CD4-positive, alpha-beta T cell (primary cell): ENCODE measurements at regions not wholly inside any gene's neighbourhood (a gene's known extent, or its start where the extent isn't known, plus 50 kb on each side); places are given as distances from the start of the nearest gene placed in this dataset.

Source experiments
- ATAC-seq: fragments of 200-7000 bp; cut with Tn5 transposase; one replicate; pipeline ENCODE4 v1.10.0; 2022; ENCODE audit warnings: mild to moderate bottlenecking; ENCODE audit not compliant: poor library complexity
- CTCF ChIA-PET: fragments of 350-600 bp; sonication (Branson Sonifier 250); formaldehyde crosslinking; loops from one replicate; lab custom pipeline; 2021; ENCODE audit warnings: antibody characterized with exemption, inconsistent platforms; lab: Charles Lee
- POLR2A ChIA-PET: fragments of 350-600 bp; sonication (Branson Sonifier 250); formaldehyde crosslinking; loops from one replicate; lab custom pipeline; 2021; ENCODE audit warnings: antibody characterized with exemption, inconsistent platforms; lab: Charles Lee
- DNase-seq, 14 experiments: peaks; one replicate each; pipeline ENCODE4 v3.0.0-alpha.2; 2013 to 2020; ENCODE audit warnings: mixed read lengths in 2 of 14
- H3K27ac ChIP-seq, 2 donors: one replicate each; pipeline versions ENCODE4 v1.5.1 to v1.7.0; 2013; ENCODE audit warnings: low read length in 2 of 2, low read depth in 1 of 2, mild to moderate bottlenecking in 1 of 2
- H3K27me3 ChIP-seq, 2 experiments: 1 replicate in 1 of 2; 2 replicates in 1 of 2; pipeline versions ENCODE4 v1.6.1 to v1.7.0; 2013; ENCODE audit warnings: low read length in 2 of 2, control low read depth in 1 of 2, mild to moderate bottlenecking in 1 of 2, moderate library complexity in 1 of 2; ENCODE audit not compliant: insufficient read depth in 2 of 2, control insufficient read depth in 1 of 2
- H3K36me3 ChIP-seq: one replicate; pipeline ENCODE4 v1.6.1; 2013; ENCODE audit warnings: low read length, control low read depth; ENCODE audit not compliant: insufficient read depth
- H3K4me1 ChIP-seq: one replicate; pipeline ENCODE4 v1.6.1; 2013; ENCODE audit warnings: low read length, control low read depth; ENCODE audit not compliant: insufficient read depth
- H3K4me3 ChIP-seq: one replicate; pipeline ENCODE4 v1.5.1; 2013; ENCODE audit warnings: mild to moderate bottlenecking, low read length, moderate library complexity
- H3K9me3 ChIP-seq, 2 experiments: 1 replicate in 1 of 2; 2 replicates in 1 of 2; pipeline versions ENCODE4 v1.6.1 to v1.7.0; 2013; ENCODE audit warnings: low read length in 2 of 2, mild to moderate bottlenecking in 2 of 2, control low read depth in 1 of 2, moderate library complexity in 1 of 2; ENCODE audit not compliant: control insufficient read depth in 1 of 2, insufficient read depth in 1 of 2
- H3K27ac Mint-ChIP-seq: one replicate; pipeline ENCODE4 v1.8.0; 2020; ENCODE audit warnings: mixed read lengths
- H3K27me3 Mint-ChIP-seq: one replicate; pipeline ENCODE4 v1.8.0; 2021; ENCODE audit warnings: mixed read lengths
- H3K36me3 Mint-ChIP-seq: one replicate; pipeline ENCODE4 v1.8.0; 2021; ENCODE audit warnings: low read depth, mixed read lengths
- H3K4me1 Mint-ChIP-seq: one replicate; pipeline ENCODE4 v1.8.0; 2021; ENCODE audit warnings: low read depth, mixed read lengths
- H3K4me3 Mint-ChIP-seq: one replicate; pipeline ENCODE4 v1.8.0; 2020; ENCODE audit warnings: mild to moderate bottlenecking, mixed read lengths
- H3K9me3 Mint-ChIP-seq: one replicate; pipeline ENCODE4 v1.8.0; 2020; ENCODE audit warnings: mixed read lengths
- intact Hi-C, 2 experiments: fragments of 100-400 bp; cut with DNase I in 1 of 2; cut with micrococcal nuclease in 1 of 2; formaldehyde crosslinking; loops; one replicate each; pipeline versions ENCODE4 v1.15.1 to v1.9.0; 2023 to 2025; cut with DNase I, micrococcal nuclease
- TF ChIP-seq, protein P1 (sequence below): fragments of 200-600 bp; IDR thresholded peaks from one replicate; pipeline ENCODE4 v1.8.0; 2022; ENCODE audit warnings: antibody characterized with exemption, mild to moderate bottlenecking

DNA sequence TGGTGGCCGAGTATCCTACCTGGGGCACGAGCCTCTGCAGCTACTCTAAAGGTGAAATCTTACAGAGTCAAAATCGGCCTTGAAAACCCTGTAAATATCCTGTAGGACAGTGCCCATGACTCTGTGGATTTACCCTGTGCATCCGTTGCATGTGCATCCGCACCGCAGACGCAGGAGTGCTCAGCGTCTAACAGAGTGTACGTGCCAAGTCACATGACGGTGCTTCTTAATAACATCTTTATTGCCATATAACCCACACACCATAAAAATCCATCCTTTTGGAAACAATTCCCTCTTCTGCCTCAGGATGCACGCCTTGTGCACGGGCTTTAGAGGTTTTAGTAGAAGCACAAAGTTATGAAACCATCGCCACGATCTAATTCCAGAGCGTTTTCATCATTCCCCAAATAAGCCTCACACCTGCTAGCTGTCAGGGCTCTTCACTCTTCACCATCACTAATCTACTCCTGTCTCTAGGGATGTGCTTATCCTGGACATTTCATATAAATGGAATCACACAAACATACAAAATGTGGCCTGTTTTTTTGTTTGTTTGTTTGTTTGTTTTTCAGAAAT, 384.5 kb upstream of the SULF2 start:
- Histone ChIP-seq H3K27ac (no peak overlapping the region), H3K27me3 (peaks cover 0 to 7% of the 10 kb centered on the region in 2 experiments), H3K4me3 (no peak overlapping the region), H3K9me3 (peaks cover 0 to 4% of the 10 kb centered on the region in 2 experiments), H3K4me1 (no peaks in the 10 kb centered on the region), H3K36me3 (no peaks in the 10 kb centered on the region)
- no peaks in the 10 kb centered on the region for H3K9me3 Mint-ChIP-seq
- no peaks in the 10 kb centered on the region for H3K36me3 Mint-ChIP-seq
- peaks cover 12% of the 10 kb centered on the region for H3K27me3 Mint-ChIP-seq
- TF ChIP-seq, protein P1, sequence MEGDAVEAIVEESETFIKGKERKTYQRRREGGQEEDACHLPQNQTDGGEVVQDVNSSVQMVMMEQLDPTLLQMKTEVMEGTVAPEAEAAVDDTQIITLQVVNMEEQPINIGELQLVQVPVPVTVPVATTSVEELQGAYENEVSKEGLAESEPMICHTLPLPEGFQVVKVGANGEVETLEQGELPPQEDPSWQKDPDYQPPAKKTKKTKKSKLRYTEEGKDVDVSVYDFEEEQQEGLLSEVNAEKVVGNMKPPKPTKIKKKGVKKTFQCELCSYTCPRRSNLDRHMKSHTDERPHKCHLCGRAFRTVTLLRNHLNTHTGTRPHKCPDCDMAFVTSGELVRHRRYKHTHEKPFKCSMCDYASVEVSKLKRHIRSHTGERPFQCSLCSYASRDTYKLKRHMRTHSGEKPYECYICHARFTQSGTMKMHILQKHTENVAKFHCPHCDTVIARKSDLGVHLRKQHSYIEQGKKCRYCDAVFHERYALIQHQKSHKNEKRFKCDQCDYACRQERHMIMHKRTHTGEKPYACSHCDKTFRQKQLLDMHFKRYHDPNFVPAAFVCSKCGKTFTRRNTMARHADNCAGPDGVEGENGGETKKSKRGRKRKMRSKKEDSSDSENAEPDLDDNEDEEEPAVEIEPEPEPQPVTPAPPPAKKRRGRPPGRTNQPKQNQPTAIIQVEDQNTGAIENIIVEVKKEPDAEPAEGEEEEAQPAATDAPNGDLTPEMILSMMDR = no peak
- intact Hi-C loops = no loop called here
- no peaks in the 10 kb centered on the region for H3K4me1 Mint-ChIP-seq
- H3K4me3 Mint-ChIP-seq = no peak overlapping the region
- ChIA-PET CTCF (no interaction called here), POLR2A (no interaction called here)
- DNase-seq = no peak
- no peak for ATAC-seq
- no peak overlapping the region for H3K27ac Mint-ChIP-seq

DNA sequence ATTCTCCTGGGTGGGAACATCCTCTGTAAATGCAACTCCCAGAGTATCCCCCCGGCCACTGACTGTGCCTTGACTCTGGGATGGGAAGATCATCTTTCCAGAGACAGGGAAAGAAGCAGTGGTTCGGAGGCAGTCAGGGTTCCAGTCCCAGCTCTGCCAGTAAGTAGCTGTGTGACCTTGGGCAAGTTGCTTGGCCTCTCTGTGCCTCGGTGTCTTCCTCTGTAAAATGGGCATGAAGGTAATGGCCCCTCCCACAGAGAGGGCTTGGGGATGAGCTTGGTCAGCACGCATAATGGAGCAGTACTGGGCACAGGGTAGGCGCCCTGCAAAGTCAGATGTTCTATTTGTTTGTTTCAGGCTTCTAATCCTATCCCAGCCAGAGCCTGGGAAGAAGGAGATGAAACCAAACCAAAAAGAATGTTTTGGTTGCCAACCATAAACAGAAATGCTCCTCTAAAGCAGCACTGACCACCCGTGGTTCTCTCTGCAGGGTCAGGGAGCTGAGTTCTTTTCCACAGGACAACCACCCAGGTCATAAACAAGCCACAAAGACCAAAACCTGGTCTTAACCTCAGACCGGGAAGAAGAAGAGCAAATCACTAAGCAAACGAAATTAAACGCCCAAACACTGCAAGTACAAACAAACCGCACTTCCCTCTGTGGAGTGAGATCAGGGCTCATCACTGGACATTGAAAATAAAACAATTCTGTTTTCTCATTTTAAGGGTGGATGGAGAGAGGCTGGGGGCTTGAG, 381.0 kb upstream of the SULF2 start:
- no peaks in the 10 kb centered on the region for H3K36me3 Mint-ChIP-seq
- no peaks in the 10 kb centered on the region for H3K4me1 ChIP-seq
- TF ChIP-seq, protein P1 = no peak
- ATAC-seq (no peak), DNase-seq (no peak)
- H3K9me3 ChIP-seq = no peaks in the 10 kb centered on the region
- no peaks in the 10 kb centered on the region for H3K9me3 Mint-ChIP-seq
- intact Hi-C loops = no loop called here
- H3K27ac Mint-ChIP-seq = no peak overlapping the region
- CTCF ChIA-PET = no interaction called here
- POLR2A ChIA-PET = no interaction called here
- no peak overlapping the region for H3K4me3 ChIP-seq
- H3K27ac ChIP-seq = no peak overlapping the region
- H3K4me1 Mint-ChIP-seq = no peaks in the 10 kb centered on the region
- H3K27me3 Mint-ChIP-seq = no peaks in the 10 kb centered on the region
- H3K27me3 ChIP-seq = no peaks in the 10 kb centered on the region
- no peak overlapping the region for H3K4me3 Mint-ChIP-seq
- H3K36me3 ChIP-seq = no peaks in the 10 kb centered on the region

DNA sequence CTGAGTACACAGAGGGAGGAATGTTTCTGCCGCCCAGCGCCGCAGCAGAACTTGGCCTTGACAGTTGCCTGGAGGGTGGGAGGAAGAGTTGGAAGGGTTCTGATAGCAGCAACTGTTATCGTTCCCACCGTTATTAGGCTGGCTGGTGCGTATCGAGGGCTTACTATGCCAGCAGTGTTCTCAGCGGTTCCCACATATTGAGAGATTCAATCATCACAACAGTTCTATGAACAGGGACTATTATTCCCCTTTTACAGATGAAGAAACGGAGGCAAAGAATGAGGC, 380.1 kb upstream of the SULF2 start:
- H3K36me3 ChIP-seq = no peaks in the 10 kb centered on the region
- POLR2A ChIA-PET = no interaction called here
- intact Hi-C loops = no loop called here

More for the DNA sequence above, 380.1 kb upstream of the SULF2 start:
- no peak overlapping the region for H3K4me3 Mint-ChIP-seq
- no peak for DNase-seq
- Histone ChIP-seq H3K4me1 (no peaks in the 10 kb centered on the region), H3K4me3 (no peak overlapping the region), H3K27me3 (no peaks in the 10 kb centered on the region), H3K27ac (no peak overlapping the region), H3K9me3 (no peaks in the 10 kb centered on the region)
- no peaks in the 10 kb centered on the region for H3K27me3 Mint-ChIP-seq
- TF ChIP-seq, protein P1 = no peak
- no peaks in the 10 kb centered on the region for H3K9me3 Mint-ChIP-seq
- H3K27ac Mint-ChIP-seq = no peak overlapping the region
- CTCF ChIA-PET = no interaction called here
- H3K4me1 Mint-ChIP-seq = no peaks in the 10 kb centered on the region
- ATAC-seq = no peak
- H3K36me3 Mint-ChIP-seq = no peaks in the 10 kb centered on the region
